Activated CD8-positive, alpha-beta memory T cell treated with anti-CD3 and anti-CD28 coated beads for 24 hours (primary cell): ENCODE measurements at regions not wholly inside any gene's neighbourhood (a gene's known extent, or its start where the extent isn't known, plus 50 kb on each side); places are given as distances from the start of the nearest gene placed in this dataset.
"Not testable (repeated sequence)": the region's sequence is repeated elsewhere in the genome, so short reads cannot be mapped to it uniquely, and the experiment has no call there.

ENCODE experiments used
- DNase-seq: peaks from one replicate; pipeline ENCODE4 v3.0.0-alpha.2; 2020

DNA sequence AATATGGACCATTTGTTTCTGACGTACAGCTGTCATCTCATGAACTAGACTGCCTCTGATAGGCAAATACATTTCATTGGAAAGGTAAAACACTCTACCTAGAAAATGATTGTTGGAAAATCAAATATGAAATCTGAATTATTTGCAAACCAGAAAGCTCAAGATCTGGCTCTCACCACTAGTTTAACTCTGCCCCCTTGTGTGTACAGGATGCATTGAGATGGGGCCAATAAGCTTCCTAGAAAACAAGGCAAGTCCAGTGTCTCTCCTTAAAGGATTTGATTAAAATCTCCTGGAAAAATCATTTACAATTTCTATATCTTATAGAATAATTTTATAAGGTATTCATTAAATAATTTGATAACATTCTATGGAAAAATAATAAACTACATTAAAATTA, 311.9 kb upstream of the ANKH start:
- no peak for DNase-seq

DNA sequence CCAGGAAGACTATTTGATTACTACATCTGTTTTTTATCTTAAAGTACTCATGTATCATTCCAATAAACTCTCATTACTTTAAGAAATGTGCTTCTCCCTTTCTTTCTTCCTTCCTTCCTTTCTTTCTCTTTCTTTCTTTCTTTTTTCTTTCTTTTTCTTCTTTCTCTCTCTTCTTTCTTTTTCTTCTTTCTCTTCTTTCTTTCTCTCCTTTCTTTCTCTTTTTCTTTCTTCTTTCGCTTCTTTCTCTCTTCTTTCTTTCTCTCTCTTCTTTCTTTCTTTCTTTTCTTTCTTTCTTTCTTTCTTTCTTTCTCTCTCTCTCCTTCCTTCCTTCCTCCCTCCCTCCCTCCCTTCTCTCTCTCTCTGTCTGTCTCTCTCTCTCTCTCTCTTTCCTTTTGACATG, 298.6 kb upstream of the ANKH start:
- no peak for DNase-seq

DNA sequence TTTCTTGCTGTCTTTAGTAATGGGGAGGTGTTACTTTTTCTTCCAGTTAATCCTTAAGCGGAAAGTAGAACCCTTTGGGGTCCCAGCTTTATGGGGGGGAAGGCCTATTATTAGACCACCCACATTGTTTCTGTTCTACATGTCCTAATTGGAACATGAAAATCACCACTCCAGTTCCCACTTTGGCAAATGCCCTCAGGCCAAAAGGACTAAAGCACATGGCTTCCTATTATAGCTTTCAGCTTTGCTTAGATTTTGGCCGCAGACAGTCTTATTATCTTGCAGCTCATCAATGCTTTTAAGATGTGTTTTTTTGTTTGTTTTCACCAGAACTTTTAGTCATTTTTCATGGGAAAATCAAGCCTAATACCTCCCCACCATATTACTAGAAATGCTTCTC, 296.8 kb upstream of the ANKH start:
- no peak for DNase-seq

DNA sequence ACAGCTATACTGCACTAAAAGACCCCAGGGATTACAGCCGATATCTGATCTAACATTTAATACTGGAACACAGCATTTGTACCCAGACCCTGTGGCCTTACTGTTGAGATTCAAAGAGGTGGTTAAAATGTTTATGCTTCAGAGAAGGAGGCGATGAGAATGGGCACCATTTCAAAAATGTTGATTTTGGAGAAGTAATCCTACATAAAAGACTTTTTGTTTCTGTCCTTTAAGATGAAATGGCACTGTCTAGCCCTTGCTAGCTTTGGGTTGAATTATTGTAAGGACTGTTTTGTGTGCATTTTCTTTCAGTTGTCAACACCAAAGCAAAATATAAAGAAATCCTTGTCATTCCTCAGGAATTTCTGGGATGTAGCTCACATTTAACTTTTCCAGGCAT, 288.5 kb upstream of the ANKH start:
- DNase-seq, result no peak

DNA sequence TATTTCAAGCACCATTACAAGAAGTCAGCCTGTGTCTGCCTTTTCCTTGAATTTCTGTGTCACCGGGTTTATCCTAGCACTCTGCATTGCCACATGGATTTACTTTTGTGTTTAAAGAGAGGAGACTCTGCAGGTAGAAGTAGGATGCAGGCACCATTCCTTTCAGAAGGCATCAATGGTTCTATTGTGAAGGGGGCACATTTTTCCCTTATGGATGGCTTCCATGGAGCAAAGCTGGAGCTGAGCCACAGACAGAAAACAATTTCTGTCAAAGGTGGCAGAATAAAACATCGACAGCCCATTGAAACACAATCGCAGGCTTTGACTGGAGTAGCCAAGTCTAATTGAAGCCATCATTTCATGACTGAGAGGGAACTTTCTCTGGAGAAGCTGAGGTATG, 288.0 kb upstream of the ANKH start:
- no peak for DNase-seq

DNA sequence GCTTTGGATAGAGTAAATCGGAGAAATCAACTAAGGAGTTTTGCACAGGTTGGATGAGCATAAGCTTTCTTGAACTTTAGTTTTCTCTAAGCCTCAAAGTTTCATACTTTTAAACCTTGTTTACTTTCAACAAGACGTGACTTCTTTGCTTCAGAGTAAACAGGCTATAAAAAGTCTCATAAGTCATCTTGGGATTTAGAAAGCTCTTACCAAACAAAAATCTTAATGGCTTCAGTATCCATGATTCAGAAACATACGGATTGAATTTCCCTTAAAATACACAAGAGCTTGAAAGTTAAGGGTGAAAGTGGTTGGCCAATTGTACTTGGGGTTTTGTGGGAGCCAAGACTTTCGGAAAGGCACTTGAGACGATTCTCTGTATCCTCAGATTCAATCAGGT, 270.9 kb upstream of the ANKH start:
- no peak for DNase-seq

DNA sequence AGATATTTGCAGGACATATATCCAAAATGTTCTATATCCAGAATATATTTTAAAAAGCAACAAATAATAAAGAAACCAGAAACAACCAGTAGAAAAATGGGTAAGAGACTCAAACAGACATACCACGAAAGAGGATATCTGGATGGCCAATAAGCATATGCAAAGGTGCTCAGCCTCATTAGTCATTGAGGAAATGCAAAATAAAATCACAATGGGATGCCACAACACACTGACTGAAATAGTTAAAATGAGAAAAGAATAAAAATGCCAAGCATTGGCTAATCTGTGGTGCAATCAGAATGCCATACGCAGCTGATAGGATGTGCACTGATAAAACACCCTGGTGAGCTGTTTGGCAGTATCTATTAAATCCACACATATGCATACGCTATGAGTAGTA, 265.8 kb upstream of the ANKH start:
- no peak for DNase-seq

DNA sequence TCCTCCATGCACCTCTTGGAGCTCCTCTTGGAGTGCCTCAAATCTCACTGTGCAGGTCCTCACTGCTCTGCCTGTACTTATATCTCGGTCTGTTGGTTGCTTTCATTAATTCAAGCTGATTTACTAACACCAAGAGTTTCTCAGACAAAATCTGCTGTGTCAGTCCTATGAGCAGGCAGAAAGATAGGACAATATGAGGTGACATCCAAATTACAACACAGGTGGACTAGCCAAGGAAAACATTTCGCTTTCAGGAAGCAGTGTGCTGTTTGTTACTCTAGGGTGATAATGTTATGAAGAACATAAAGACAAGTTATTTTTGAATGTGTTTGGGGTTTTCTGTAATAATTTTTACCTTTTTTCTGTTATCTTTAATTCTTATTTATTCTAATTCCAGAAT, 264.1 kb upstream of the ANKH start:
- no peak for DNase-seq

DNA sequence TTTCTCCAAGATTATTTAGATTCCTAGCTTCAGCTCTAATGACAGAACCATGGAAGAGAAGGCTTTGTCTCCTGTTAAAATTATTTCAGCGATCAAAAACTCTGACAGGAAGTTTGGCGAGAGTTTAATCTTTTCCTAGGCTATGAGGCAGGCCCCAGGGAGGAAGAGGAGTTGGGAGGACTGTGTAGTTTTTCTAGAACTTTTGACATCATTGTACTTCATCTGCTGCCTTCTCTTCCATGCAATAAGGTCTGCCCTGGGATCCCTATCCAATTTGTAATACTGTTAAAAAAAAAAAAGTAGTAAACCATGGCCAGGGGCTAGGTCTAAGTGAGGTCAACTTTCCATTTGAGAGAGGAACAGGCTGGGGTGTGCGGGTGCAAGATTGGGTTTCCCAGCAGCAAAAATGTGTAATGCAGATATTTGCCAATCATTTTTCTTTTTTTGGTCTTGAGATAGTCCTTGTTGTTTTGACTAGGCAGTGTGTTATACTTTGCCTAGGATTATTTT, 261.9 kb upstream of the ANKH start:
- no peak for DNase-seq

DNA sequence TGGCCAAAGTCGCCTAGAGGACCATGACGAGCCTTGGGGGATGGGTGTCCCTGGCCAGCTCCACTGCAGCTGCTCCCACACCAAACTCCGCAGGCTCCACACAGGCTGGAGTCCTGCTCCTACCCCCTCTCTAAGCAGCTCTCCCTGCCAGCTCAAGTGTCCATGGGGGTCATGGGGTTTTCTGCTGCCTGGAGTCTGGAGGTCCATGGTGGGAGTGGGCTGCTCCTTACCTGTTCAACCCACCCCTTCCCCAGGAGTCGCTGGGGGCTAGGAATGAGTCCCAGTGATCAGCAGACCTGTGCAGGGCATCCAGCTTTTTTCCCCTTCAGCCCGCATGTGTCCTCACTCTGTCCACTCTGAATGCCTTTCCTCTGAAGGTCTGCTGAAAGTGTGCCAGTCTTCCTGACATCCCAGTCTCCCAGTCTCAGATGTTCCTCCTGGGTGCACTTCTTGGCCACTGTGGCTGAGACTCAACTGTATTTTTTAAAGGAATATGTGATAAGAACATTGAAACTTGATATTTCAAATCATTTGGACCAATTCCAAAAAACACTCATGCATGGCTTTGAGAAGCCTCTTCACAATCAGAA, 261.3 kb upstream of the ANKH start:
- DNase-seq, result no peak

DNA sequence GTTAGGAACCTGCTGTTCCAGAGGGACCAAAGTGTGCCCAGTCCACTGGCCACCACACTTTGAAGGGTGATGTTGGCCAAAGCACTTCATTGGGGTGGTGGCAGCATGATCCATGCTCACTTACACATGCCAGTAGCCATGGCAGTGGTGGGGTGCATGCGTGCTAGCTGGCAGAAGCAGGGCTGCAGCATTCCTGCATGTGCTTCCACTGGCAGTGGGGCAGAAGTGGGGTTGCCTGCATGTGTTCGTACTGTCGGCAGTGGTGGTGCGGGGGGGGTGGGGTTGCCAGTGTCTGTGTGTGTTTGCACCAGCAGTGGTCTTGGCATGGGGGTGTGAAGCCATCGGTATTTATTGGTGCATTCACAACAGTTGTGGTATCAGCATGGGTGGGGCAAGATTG, 260.3 kb upstream of the ANKH start:
- DNase-seq, result no peak

DNA sequence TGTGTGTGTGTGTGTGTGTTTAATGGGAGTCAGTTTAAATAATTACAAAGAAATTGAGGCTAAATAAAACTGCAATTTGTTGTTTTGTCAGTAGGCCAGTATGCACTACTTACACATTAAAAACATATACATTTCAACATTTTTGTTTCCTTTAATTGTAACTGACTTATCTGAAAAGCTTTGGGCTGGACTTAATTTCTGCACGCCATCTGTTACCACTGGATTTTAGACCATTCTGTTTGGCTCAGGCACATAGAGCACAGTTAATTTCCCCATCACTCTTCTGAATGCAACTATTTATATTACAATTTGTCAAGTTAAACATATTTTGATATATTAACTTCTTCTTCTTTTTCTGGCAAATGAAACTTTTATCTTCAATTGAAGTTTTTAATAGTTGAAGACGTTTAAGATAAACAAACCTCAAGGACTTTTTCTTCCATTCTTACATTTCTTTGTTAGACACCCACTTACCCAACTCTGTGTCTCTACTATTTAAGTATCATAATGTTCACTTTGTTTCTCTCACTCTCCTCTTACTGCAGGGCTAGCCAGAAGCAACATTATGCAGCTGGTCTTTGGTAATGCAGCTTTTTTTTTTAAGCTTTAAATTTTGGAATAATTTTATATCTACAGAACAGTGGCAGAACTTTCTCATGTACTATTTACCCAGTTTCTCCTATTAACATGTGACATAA, 253.4 kb upstream of the ANKH start:
- DNase-seq, result no peak

DNA sequence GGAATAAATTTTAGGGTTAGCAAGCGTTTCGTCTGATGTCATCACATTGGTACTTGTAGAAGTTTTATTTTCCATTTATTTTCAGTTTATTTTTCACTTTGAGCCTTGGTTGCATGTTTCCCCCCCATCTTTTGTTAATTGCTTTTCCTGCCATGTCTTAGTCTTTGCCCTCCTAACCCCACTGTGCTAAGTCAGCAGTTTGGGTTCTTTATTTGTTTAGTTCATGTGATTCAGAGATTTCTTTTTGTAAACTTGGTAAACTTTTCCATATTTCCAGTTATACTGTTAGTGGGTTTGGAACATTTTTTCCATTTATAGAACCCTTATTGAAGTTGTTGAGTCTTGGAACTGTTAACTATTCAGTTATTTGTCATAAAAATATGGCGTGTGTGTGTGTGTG, 252.9 kb upstream of the ANKH start:
- DNase-seq, result no peak

DNA sequence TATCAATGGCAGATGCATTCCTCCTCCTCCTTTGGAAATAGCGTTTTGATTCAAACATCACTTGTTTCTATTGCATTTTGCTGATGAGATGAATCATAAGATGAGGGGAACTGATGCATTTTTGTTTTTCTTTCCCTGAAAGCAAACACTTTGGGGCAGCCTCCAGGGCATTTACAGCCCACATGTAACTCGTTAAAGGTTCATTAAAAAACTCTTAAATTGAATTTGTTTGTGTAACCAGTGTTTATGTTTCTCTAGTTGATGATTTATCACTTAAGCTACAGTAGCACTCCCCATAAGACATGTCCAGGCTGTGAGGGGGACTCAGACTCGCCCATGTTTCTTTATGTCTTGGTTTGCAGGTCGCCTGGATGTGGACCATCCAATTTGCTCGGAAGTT, 246.1 kb upstream of the ANKH start:
- DNase-seq, result no peak

DNA sequence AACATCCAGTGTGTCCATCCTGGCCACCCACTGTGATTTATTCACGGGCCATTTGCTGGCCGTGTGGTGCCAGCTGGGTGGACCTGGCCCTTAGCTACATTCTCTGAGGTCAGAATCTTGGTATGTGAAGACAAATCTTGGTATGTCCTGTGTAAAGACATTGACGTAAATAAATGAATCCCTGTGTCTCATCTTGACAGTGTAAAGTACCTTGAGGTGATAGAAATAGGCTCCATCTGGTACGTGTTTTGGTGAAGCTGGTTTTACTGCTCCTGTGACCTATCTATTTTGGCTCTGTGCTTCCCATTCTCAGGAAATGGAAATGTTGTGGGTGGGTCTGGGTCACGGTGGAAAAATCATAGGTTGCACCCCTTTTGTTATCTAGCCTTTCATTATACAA, 245.4 kb upstream of the ANKH start:
- no peak for DNase-seq

DNA sequence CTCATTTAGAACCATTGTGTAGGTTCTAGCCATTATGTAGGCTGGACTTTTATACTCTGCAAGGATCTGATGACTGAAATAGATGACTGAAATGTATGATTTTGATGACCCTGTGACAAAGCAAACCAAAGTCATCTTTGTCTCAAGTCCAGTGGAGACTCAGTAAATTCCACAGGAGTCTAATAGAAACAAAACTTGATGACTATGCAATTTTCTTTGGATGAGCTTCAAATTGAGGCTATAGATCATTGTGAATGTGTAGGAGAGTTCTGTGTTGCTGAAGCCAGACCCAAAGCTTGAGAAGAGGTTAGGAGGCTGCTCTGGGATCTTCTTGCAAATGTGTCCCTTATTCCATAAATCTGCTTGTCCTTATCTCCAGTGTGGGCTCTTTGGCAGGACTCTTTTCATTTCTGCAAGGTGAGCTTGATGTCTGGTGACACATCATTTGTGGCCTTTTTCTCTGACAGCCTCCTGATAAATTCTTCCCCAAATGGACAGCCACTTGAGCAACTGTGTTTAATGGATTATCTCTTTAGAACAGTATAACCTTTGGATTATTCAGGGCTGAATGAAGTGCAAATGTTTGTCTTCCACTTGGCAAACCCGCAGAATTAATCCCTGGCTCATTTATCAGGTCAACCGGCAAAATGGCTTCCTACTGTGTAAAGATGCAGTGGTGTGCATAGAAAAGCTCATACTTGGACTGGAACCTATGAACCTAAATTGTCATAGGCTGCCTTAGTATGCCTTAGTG, 235.1 kb upstream of the ANKH start:
- no peak for DNase-seq

DNA sequence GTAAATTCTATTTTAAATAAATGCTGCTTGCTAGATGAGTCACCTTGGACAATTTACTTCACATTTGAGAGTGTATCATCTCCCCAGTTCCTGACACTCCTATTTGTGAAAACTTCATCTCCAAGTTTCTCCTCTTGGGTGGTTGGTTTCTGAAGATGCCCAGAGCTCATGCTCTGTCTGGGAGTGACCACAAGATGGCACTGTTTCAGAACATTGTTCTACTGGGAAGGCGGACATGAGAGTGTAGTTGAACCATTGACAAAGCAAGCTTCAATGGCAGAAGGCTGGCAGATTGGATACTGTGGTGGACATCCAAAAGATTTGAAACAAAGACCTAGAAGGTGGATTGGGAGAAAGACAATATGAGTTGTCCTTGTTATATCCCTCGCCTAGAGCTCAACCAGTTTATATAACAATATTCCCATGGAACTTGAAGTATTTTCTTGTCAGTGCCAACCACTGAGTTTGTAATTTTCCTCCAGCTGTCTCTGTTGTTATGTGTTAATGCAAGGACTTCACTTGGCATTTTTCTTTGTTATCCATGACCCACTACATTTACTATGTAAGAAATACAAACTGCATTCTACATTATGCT, 234.3 kb upstream of the ANKH start:
- no peak for DNase-seq

DNA sequence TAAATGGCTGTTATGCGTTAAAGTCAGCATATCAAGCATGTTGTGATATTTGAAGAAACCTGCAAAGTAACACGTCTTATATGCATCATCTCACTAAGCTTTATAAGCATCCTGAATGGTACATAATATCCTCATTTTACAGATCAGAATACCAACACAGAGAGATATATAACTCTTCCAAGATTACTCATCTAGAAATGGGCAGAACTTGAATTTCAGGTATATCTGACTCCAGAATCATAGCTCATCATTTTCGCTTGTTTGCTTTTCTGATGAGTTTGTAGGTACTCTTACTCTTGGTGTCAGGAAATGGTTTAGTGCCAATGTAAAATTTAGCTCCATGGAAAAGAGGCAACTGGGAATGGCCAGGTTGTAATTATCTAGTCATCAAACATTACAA, 232.3 kb upstream of the ANKH start:
- no peak for DNase-seq

DNA sequence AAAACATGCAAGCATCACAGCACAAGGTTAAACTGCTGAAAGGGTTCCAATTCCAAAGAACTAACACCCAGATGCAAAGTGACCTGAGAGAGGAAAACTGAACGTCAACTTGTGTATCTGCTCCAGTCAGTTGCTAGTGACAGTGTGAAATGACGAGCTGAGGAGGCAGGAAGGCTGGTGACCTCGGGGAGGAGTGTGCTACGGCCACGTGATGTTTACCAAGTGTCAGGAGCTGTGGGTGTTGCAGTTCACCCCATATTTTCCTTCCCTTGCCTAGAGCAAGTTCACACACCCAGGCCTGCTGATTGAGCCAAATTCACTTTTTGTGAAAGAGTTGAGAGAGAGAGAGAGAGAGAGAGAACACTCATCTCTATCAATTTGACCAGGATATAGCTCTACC, 231.6 kb upstream of the ANKH start:
- no peak for DNase-seq

DNA sequence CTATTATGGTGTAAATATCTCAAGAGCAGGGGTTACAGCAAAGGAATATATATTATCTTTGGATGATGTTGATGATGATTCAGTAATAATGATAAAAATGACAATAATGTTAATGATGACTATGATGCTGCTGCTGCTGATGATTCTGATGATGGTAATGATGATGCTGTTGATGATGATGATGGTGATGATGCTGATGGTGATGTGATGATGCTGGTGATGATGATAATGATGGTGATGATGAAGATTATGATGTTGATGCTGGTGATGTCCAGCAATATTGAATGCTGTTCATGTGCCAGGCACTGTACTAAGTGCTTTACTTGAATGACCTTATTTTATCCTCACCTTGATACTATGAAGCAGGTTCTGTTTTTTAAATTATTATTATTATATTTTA, 226.0 kb upstream of the ANKH start:
- DNase-seq, result no peak

DNA sequence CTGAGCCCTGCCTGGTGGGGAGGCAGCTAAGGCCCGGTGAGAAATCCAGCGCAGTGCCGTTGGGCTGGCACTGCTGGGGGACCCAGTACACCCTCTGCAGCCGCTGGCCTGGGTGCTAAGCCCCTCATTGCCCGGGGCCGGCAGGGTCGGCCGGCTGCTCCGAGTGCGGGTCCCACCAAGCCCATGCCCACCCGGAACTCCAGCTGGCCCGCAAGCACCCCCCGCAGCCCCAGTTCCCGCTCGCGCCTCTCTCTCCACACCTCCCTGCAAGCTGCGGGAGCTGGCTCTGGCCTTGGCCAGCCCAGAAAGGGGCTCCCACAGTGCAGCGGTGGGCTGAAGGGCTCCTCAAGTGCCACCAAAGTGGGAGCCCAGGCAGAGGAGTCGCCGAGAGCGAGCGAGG, 225.1 kb upstream of the ANKH start:
- DNase-seq, result not testable (repeated sequence)

DNA sequence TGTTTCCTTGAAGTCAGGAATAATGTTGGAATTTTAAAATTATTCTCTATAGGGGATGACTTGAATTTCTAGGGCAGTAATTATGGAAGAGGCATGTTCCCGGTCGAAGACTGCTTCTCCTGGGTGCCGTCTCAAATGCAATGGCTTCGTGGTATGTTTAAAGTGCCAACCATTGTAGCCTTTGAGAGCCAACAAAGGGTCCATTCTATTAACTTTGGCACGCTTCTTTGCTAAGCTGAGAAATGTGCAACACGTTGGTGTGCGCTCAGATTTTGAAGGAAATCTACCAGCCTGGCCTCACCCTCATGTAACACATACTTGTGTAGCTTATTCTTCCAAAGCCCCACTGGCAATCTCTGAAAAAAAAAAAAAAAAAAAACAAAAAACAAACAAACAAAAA, 221.2 kb upstream of the ANKH start:
- no peak for DNase-seq

DNA sequence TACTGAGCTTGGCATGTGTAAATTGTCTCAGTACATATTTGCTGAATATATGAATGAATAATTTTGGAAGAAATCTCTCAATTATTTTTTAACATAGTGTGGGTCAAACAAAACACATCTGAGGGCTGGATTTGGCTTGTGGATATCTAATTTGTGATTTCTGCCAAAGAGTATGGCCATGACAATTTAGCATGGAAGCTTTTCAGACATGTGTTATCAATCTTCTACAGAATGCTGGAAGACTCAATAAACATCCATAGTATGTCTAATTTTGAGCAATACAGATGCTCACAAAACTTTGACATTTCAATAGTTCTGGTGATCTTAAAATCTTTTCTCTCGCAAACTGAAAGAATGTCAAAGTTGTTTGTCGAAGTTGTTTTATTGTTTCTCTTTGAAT, 214.1 kb upstream of the ANKH start:
- no peak for DNase-seq

DNA sequence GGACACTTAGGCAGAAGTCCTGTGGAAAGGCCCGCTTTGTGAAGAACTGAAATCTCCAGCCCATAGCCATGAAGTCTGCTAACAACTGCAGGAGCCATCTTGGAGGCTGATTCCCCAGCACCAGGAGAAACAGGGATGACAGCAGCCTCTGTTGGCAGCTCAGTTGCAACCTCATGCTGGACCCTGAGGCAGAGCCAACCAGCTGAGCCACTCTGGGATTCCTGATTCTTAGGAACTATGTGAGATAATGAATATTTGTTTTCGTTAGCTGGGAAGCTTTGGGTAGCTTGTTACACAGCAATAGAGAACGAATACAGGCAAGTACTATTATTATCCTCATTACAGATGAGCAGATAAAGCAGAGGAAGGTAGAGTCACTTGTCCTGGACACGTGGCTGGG, 210.5 kb upstream of the ANKH start:
- DNase-seq, result no peak
